Erythroblast (primary cell): ENCODE measurements at regions not wholly inside any gene's neighbourhood (a gene's known extent, or its start where the extent isn't known, plus 50 kb on each side); places are given as distances from the start of the nearest gene placed in this dataset.

ENCODE experiments used
- GATA1 ChIP-seq: IDR thresholded peaks from 2 replicates; pipeline ENCODE4 v1.6.1; 2011; ENCODE audit warnings: low read depth, mild to moderate bottlenecking, control low read depth, low read length, moderate library complexity
- POLR2A ChIP-seq: IDR thresholded peaks from 2 replicates; pipeline ENCODE4 v1.6.1; 2011; ENCODE audit warnings: mild to moderate bottlenecking, low read length

DNA sequence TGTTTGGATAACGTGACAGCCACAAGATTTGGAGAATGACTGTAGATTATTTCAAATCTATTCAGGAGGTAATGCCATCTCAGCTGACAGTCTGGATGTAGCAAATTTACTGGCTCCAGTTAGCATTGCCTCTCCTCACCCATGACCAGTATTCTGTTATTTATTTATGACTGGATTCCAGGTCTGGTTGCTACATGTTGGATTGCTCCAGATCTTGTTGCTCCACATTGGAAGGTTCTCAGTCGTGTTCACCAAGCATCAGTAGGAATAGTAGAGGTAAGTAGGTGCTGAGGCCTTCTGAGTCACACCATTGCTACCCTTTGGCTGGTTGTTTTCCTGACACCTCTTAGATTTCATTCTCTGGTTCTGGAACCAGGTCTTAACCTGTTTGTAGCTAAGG lies 69.5 kb upstream of the ELOVL5 start:
- TF ChIP-seq POLR2A (no peak), GATA1 (no peak)
